ENCODE measurements at regions not wholly inside any gene's neighbourhood (a gene's known extent, or its start where the extent isn't known, plus 50 kb on each side); places are given as distances from the start of the nearest gene placed in this dataset.

DNA sequence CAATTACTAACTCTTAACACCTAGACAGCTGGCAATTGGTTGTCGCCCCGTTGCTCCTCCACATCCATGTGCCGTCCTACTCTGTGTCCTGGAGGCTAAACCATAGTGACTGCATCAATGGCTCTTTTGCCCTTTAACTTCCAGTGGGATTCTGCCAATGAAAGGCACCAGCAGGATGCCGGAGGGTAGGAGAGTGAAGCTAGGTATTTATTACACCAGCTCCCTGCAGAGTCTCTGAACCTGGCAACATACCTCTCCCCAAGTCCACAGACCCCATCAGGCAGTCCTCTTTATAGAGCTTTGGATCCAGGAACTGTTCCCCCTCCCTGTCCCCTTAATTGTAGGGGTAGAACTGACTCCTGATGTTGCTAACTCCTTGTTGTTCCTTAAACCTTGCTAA lies 426.8 kb downstream of the HNRNPD start:
- POLR2A ChIA-PET: no interaction called here
- H3K36me3 ChIP-seq (ENCODE audit: control insufficient read depth, insufficient read depth, low read length): no peaks in the 10 kb centered on the region
- CTCF ChIA-PET: no interaction called here
- no peaks in the 10 kb centered on the region for H3K27me3 ChIP-seq (ENCODE audit: control insufficient read depth, insufficient read depth, low read length)
- TF ChIP-seq, protein P1, sequence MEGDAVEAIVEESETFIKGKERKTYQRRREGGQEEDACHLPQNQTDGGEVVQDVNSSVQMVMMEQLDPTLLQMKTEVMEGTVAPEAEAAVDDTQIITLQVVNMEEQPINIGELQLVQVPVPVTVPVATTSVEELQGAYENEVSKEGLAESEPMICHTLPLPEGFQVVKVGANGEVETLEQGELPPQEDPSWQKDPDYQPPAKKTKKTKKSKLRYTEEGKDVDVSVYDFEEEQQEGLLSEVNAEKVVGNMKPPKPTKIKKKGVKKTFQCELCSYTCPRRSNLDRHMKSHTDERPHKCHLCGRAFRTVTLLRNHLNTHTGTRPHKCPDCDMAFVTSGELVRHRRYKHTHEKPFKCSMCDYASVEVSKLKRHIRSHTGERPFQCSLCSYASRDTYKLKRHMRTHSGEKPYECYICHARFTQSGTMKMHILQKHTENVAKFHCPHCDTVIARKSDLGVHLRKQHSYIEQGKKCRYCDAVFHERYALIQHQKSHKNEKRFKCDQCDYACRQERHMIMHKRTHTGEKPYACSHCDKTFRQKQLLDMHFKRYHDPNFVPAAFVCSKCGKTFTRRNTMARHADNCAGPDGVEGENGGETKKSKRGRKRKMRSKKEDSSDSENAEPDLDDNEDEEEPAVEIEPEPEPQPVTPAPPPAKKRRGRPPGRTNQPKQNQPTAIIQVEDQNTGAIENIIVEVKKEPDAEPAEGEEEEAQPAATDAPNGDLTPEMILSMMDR (IDR thresholded peaks at IDR 0.05; ENCODE audit: insufficient read depth, low read depth, low read length): no peak
- H3K4me3 ChIP-seq (ENCODE audit: low read depth, low read length): no peak overlapping the region
- DNase-seq (ENCODE audit: low read depth): no peak

DNA sequence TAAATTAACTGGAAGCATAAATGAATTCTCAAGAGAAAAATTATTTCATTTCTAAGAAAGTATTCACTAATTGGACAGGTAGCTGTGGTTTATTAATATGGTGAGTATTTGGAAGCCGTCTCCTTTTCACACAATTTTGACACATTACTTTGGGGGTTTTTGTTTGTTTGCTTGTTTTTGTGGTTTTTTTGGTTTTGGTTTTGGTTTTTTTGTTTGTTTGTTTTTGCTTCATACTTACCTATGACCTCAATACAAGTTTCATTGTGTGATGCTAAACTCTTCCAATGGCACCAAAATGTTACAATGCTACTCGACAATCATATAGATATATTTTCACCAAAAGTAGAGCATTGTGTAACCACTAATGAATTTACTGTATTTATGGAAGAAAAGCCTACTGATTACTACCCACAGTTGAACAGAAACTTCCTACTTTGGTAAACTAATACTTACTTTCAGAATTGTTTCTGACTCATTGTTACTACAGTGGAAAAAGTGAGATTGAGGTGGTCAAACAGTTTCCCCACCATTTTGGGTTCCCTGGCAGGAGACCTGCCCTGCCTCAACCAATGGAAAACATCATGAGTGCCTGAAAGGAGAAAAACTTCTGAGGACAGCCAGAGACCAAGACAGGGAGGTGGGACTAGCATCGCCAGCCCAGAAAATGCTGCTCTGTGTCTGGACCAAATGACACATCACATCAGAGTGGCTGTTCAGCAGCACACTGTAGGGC lies 443.1 kb downstream of the HNRNPD start:
- no peaks in the 10 kb centered on the region for H3K36me3 ChIP-seq (ENCODE audit: control insufficient read depth, insufficient read depth, low read length)
- CTCF ChIA-PET: no interaction called here
- TF ChIP-seq, protein P1 (IDR thresholded peaks at IDR 0.05; ENCODE audit: insufficient read depth, low read depth, low read length): no peak
- no peaks in the 10 kb centered on the region for H3K27me3 ChIP-seq (ENCODE audit: control insufficient read depth, insufficient read depth, low read length)
- POLR2A ChIA-PET: no interaction called here
- H3K4me3 ChIP-seq (ENCODE audit: low read depth, low read length): no peak overlapping the region
- DNase-seq (ENCODE audit: low read depth): no peak

DNA sequence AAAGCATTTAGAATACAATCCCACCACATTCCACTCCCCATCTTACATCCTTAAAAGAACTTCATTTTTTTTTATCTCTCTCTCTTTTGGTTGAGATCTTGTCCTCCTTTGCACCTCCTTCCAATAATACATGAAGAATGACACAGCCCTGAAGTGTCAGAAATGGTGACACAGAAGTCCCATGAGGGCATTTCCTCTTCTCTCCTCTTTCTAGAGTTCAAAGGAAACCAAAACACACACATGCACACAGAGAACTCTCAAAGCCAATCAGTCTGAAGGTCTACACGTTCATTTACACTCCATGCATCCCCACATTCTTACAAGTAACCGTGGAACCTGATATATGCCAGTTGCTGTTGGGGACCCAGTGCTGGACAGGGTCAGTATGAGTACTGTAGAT lies 450.7 kb downstream of the HNRNPD start:
- POLR2A ChIA-PET: no interaction called here
- H3K4me3 ChIP-seq (ENCODE audit: low read depth, low read length): no peak overlapping the region
- no peaks in the 10 kb centered on the region for H3K36me3 ChIP-seq (ENCODE audit: control insufficient read depth, insufficient read depth, low read length)
- no peak for DNase-seq (ENCODE audit: low read depth)
- TF ChIP-seq, protein P1 (IDR thresholded peaks at IDR 0.05; ENCODE audit: insufficient read depth, low read depth, low read length): no peak
- CTCF ChIA-PET: no interaction called here
- no peaks in the 10 kb centered on the region for H3K27me3 ChIP-seq (ENCODE audit: control insufficient read depth, insufficient read depth, low read length)

DNA sequence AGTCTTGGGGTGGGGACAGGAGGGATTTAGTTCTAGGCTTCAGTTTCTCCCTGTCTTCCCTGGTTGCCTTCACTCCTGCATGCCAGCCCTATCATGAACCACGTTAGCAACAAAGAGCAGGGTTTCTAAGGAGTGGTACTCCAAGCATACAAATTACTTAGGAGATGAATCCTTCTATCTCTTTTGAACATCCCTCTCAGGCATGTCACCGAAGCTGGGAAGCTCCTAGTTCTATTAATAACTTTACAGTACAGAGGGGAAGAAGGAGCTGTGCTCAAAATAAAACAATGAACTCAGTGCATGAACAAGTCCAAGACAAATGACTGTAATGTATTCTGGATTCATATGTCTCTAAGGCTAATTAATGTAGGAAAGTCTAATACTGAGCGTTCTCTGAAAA lies 450.6 kb upstream of the RASGEF1B start:
- POLR2A ChIA-PET: no interaction called here
- Histone ChIP-seq H3K36me3 (ENCODE audit: control insufficient read depth, insufficient read depth, low read length) (no peaks in the 10 kb centered on the region), H3K27me3 (ENCODE audit: control insufficient read depth, insufficient read depth, low read length) (no peaks in the 10 kb centered on the region), H3K4me3 (ENCODE audit: low read depth, low read length) (no peak overlapping the region)
- no peak for DNase-seq (ENCODE audit: low read depth)
- CTCF ChIA-PET: no interaction called here
- TF ChIP-seq, protein P1 (IDR thresholded peaks at IDR 0.05; ENCODE audit: insufficient read depth, low read depth, low read length): no peak

DNA sequence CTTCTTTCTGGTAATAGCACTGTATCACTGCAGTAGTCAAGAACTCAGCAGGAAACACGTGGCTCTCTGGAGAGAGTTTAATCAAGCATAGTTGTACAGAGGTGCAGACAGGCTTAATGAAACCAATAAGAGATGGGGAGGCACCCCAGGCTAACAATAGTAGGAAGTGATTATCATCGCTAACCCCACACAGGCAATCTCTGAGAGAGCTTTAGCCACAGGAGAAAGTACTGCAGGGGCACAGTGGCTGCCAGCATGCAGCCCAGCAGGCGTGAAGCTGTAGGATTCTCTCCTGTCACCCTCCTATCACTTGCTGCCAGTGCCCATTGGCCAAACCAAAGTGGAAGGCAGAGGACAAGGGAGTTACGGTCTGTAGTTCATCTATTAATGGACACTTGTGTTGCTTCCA lies 450.0 kb upstream of the RASGEF1B start:
- CTCF ChIA-PET: no interaction called here
- H3K36me3 ChIP-seq (ENCODE audit: control insufficient read depth, insufficient read depth, low read length): no peaks in the 10 kb centered on the region
- no peak for DNase-seq (ENCODE audit: low read depth)

More for the DNA sequence above, 450.0 kb upstream of the RASGEF1B start:
- Histone ChIP-seq H3K27me3 (ENCODE audit: control insufficient read depth, insufficient read depth, low read length) (no peaks in the 10 kb centered on the region), H3K4me3 (ENCODE audit: low read depth, low read length) (no peak overlapping the region)
- TF ChIP-seq, protein P1 (IDR thresholded peaks at IDR 0.05; ENCODE audit: insufficient read depth, low read depth, low read length): no peak
- POLR2A ChIA-PET: no interaction called here

Data from BJ (cell line).